ENCODE measurements at regions not wholly inside any gene's neighbourhood (a gene's known extent, or its start where the extent isn't known, plus 50 kb on each side); places are given as distances from the start of the nearest gene placed in this dataset.

- no peak for TF ChIP-seq CTCF (IDR thresholded peaks at IDR 0.05; ENCODE audit: poor library complexity, severe bottlenecking)
- no peak for TF ChIP-seq SMC3 (conservative IDR thresholded peaks at IDR 0.05; ENCODE audit: poor library complexity)
- TF ChIP-seq EZH2 (IDR thresholded peaks at IDR 0.05; ENCODE audit: borderline replicate concordance, insufficient read depth, low read length, poor library complexity, severe bottlenecking), result no peak
- no peak for TF ChIP-seq EP300 (conservative IDR thresholded peaks at IDR 0.05; ENCODE audit: poor library complexity, severe bottlenecking)
- TF ChIP-seq RAD21 (conservative IDR thresholded peaks at IDR 0.05), result no peak
- no peak for TF ChIP-seq MXI1 (conservative IDR thresholded peaks at IDR 0.05; ENCODE audit: poor library complexity, severe bottlenecking)
- H3K27ac ChIP-seq (ENCODE audit: low read length), result no peak overlapping the region
- no peaks in the 10 kb centered on the region for H3K79me2 ChIP-seq (replicated peaks; ENCODE audit: insufficient read depth, low read length)
- H3F3A ChIP-seq (ENCODE audit: insufficient read depth, low read length, poor library complexity, severe bottlenecking), result no peaks in the 10 kb centered on the region
- H4K20me1 ChIP-seq (ENCODE audit: insufficient read depth), result no peaks in the 10 kb centered on the region
- no peaks in the 10 kb centered on the region for H3K9me3 ChIP-seq (ENCODE audit: low read length)
- H3K4me3 ChIP-seq (ENCODE audit: low read length), result no peak overlapping the region
- no peaks in the 10 kb centered on the region for H3K36me3 ChIP-seq (ENCODE audit: insufficient read depth, low read length)
- H3K9me2 ChIP-seq (ENCODE audit: insufficient read depth, low read length), result no peaks in the 10 kb centered on the region
- H3K27me3 ChIP-seq (ENCODE audit: insufficient read depth, low read depth, low read length), result no peaks in the 10 kb centered on the region
- H3K9ac ChIP-seq (ENCODE audit: low read length), result no peak overlapping the region
- no peak overlapping the region for H3K4me2 ChIP-seq (ENCODE audit: low read length)
- H2AFZ ChIP-seq (ENCODE audit: low read depth, low read length), result no peak overlapping the region
Observed at GRCh38 chr12:88644946-88645702, 64.9 kb upstream of the KITLG start.

DNA sequence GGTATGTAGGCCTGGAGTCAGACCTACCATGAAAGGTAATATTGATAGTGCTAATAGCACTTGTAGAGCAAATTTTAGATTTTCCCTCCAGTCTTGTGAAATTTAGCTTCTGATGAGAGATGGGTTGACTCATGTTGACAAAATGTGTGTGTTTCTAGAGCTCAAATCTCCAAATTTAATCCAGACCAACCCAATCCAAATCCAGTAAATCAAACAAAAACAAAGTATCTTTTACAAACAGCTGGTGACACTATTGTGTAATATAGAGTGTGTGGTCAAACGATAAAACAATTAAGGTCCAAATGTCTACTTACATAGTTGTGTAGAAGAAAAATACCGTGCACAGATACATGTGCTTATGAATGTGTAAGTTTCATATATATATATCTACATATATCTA, 63.4 kb upstream of the KITLG start:
- H3K4me3 ChIP-seq (ENCODE audit: low read length), result no peak overlapping the region
- no peak overlapping the region for H3K4me2 ChIP-seq (ENCODE audit: low read length)
- no peak overlapping the region for H3K27ac ChIP-seq (ENCODE audit: low read length)
- H3K79me2 ChIP-seq (replicated peaks; ENCODE audit: insufficient read depth, low read length), result no peaks in the 10 kb centered on the region
- no peaks in the 10 kb centered on the region for H4K20me1 ChIP-seq (ENCODE audit: insufficient read depth)
- H3K9ac ChIP-seq (ENCODE audit: low read length), result no peak overlapping the region
- H3K9me3 ChIP-seq (ENCODE audit: low read length), result no peaks in the 10 kb centered on the region
- no peaks in the 10 kb centered on the region for H3K9me2 ChIP-seq (ENCODE audit: insufficient read depth, low read length)
- TF ChIP-seq SMC3 (conservative IDR thresholded peaks at IDR 0.05; ENCODE audit: poor library complexity) (no peak), CTCF (IDR thresholded peaks at IDR 0.05; ENCODE audit: poor library complexity, severe bottlenecking) (no peak), RAD21 (conservative IDR thresholded peaks at IDR 0.05) (no peak), EP300 (conservative IDR thresholded peaks at IDR 0.05; ENCODE audit: poor library complexity, severe bottlenecking) (no peak), TAF1 (IDR thresholded peaks at IDR 0.05; ENCODE audit: low read depth) (no peak), MXI1 (conservative IDR thresholded peaks at IDR 0.05; ENCODE audit: poor library complexity, severe bottlenecking) (no peak), POLR2AphosphoS5 (IDR thresholded peaks at IDR 0.05) (no peak), EZH2 (IDR thresholded peaks at IDR 0.05; ENCODE audit: borderline replicate concordance, insufficient read depth, low read length, poor library complexity, severe bottlenecking) (no peak)
- TF ChIP-seq, protein P1, sequence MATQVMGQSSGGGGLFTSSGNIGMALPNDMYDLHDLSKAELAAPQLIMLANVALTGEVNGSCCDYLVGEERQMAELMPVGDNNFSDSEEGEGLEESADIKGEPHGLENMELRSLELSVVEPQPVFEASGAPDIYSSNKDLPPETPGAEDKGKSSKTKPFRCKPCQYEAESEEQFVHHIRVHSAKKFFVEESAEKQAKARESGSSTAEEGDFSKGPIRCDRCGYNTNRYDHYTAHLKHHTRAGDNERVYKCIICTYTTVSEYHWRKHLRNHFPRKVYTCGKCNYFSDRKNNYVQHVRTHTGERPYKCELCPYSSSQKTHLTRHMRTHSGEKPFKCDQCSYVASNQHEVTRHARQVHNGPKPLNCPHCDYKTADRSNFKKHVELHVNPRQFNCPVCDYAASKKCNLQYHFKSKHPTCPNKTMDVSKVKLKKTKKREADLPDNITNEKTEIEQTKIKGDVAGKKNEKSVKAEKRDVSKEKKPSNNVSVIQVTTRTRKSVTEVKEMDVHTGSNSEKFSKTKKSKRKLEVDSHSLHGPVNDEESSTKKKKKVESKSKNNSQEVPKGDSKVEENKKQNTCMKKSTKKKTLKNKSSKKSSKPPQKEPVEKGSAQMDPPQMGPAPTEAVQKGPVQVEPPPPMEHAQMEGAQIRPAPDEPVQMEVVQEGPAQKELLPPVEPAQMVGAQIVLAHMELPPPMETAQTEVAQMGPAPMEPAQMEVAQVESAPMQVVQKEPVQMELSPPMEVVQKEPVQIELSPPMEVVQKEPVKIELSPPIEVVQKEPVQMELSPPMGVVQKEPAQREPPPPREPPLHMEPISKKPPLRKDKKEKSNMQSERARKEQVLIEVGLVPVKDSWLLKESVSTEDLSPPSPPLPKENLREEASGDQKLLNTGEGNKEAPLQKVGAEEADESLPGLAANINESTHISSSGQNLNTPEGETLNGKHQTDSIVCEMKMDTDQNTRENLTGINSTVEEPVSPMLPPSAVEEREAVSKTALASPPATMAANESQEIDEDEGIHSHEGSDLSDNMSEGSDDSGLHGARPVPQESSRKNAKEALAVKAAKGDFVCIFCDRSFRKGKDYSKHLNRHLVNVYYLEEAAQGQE (IDR thresholded peaks at IDR 0.05; ENCODE audit: borderline replicate concordance), result no peak
- H2AFZ ChIP-seq (ENCODE audit: low read depth, low read length), result no peak overlapping the region
- H3K27me3 ChIP-seq (ENCODE audit: insufficient read depth, low read depth, low read length), result no peaks in the 10 kb centered on the region
- no peaks in the 10 kb centered on the region for H3F3A ChIP-seq (ENCODE audit: insufficient read depth, low read length, poor library complexity, severe bottlenecking)
- H3K36me3 ChIP-seq (ENCODE audit: insufficient read depth, low read length), result no peaks in the 10 kb centered on the region
